ENCODE measurements at regions not wholly inside any gene's neighbourhood (a gene's known extent, or its start where the extent isn't known, plus 50 kb on each side); places are given as distances from the start of the nearest gene placed in this dataset.

- in situ Hi-C loops (cut with MboI; ENCODE audit: low pct_unique_long_range_greater_than_20kb, low sequenced_read_pairs, unreplicated experiment): no loop called here
- TF ChIP-seq CTCF (IDR thresholded peaks at IDR 0.05; ENCODE audit: extremely low read depth, insufficient read depth, missing control alignments): no peak
- no peak for DNase-seq (ENCODE audit: low spot score)
Measured at GRCh38 chr2:149677416-149677815, 89.8 kb upstream of the MMADHC start.

- in situ Hi-C loops (cut with MboI; ENCODE audit: low pct_unique_long_range_greater_than_20kb, low sequenced_read_pairs, unreplicated experiment): no loop called here
- no peak for DNase-seq (ENCODE audit: low spot score)
- TF ChIP-seq CTCF (IDR thresholded peaks at IDR 0.05; ENCODE audit: extremely low read depth, insufficient read depth, missing control alignments): no peak
Measured at GRCh38 chr2:149670086-149670485, 82.5 kb upstream of the MMADHC start.

- no peak for DNase-seq (ENCODE audit: low spot score)
- no peak for TF ChIP-seq CTCF (IDR thresholded peaks at IDR 0.05; ENCODE audit: extremely low read depth, insufficient read depth, missing control alignments)
- in situ Hi-C loops (cut with MboI; ENCODE audit: low pct_unique_long_range_greater_than_20kb, low sequenced_read_pairs, unreplicated experiment): no loop called here
Measured at GRCh38 chr2:149666809-149667320, 79.3 kb upstream of the MMADHC start.

GRCh38 chr2:149664896-149665295 is 77.3 kb upstream of the MMADHC start:
- no peak for DNase-seq (ENCODE audit: low spot score)
- no peak for TF ChIP-seq CTCF (IDR thresholded peaks at IDR 0.05; ENCODE audit: extremely low read depth, insufficient read depth, missing control alignments)
- in situ Hi-C loops (cut with MboI; ENCODE audit: low pct_unique_long_range_greater_than_20kb, low sequenced_read_pairs, unreplicated experiment): no loop called here

GRCh38 chr2:149662556-149662955 is 75.0 kb upstream of the MMADHC start:
- no peak for DNase-seq (ENCODE audit: low spot score)
- no peak for TF ChIP-seq CTCF (IDR thresholded peaks at IDR 0.05; ENCODE audit: extremely low read depth, insufficient read depth, missing control alignments)
- in situ Hi-C loops (cut with MboI; ENCODE audit: low pct_unique_long_range_greater_than_20kb, low sequenced_read_pairs, unreplicated experiment): no loop called here

- DNase-seq (ENCODE audit: low spot score): no peak
- TF ChIP-seq CTCF (IDR thresholded peaks at IDR 0.05; ENCODE audit: extremely low read depth, insufficient read depth, missing control alignments): no peak
- in situ Hi-C loops (cut with MboI; ENCODE audit: low pct_unique_long_range_greater_than_20kb, low sequenced_read_pairs, unreplicated experiment): no loop called here
Measured at GRCh38 chr2:149661844-149662243, 74.3 kb upstream of the MMADHC start.

- in situ Hi-C loops (cut with MboI; ENCODE audit: low pct_unique_long_range_greater_than_20kb, low sequenced_read_pairs, unreplicated experiment): no loop called here
- no peak for DNase-seq (ENCODE audit: low spot score)
- no peak for TF ChIP-seq CTCF (IDR thresholded peaks at IDR 0.05; ENCODE audit: extremely low read depth, insufficient read depth, missing control alignments)
Measured at GRCh38 chr2:149658553-149658952, 71.0 kb upstream of the MMADHC start.

All from GM13977 (cell line).